GM12891 (cell line): ENCODE measurements at regions not wholly inside any gene's neighbourhood (a gene's known extent, or its start where the extent isn't known, plus 50 kb on each side); places are given as distances from the start of the nearest gene placed in this dataset.

Experiments
- PAX5 ChIP-seq: IDR thresholded peaks from 2 replicates; pipeline ENCODE4 v1.6.1; 2011; ENCODE audit warnings: low read length, moderate library complexity, mild to moderate bottlenecking; ENCODE audit not compliant: insufficient read depth, severe bottlenecking
- POLR2A ChIP-seq: IDR thresholded peaks from 2 replicates; pipeline ENCODE4 v1.6.1; 2011; ENCODE audit warnings: low read depth, low read length, control low read depth
- POLR2AphosphoS5 ChIP-seq: IDR thresholded peaks from 2 replicates; pipeline ENCODE4 v1.6.1; 2011; ENCODE audit warnings: low read depth, low read length, control low read depth
- POU2F2 ChIP-seq: IDR thresholded peaks from 2 replicates; pipeline ENCODE4 v1.6.1; 2011; ENCODE audit warnings: low read depth, mild to moderate bottlenecking, control low read depth, low read length, moderate library complexity
- SPI1 ChIP-seq: IDR thresholded peaks from 2 replicates; pipeline ENCODE4 v1.6.1; 2011; ENCODE audit warnings: low read depth, low read length, control low read depth
- TAF1 ChIP-seq: IDR thresholded peaks from 2 replicates; pipeline ENCODE4 v1.6.1; 2011; ENCODE audit warnings: low read depth, low read length, control low read depth

DNA sequence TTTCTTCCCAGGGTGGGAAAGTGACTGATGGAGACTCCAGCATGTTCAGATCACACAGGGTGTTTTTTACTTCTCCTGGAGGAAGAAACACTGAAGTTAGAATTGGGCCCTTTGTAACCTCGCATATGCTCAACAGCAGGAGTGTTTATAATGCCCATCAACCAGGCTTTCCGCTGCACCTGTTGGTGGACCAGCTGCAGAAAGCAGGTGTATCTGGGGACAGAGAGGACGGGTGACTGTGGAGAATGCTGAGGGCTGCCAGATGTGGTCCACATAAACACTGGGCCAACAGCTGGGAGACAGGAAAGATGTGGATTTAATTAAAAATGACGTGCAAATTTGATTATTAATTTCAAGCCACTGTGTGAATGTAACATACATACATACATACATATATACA is 335.5 kb upstream of the SPRED2 start:
- TF ChIP-seq POLR2A (no peak), POLR2AphosphoS5 (no peak), POU2F2 (no peak), TAF1 (no peak), PAX5 (no peak), SPI1 (no peak)
